HCEC 1CT (cell line): ENCODE measurements at regions not wholly inside any gene's neighbourhood (a gene's known extent, or its start where the extent isn't known, plus 50 kb on each side); places are given as distances from the start of the nearest gene placed in this dataset.
A peak's percentile ranks its signal among the peaks of the same experiment; 100 is the strongest.

ENCODE experiments used
- DNase-seq: peaks from one replicate; pipeline ENCODE4 v3.0.0-alpha.2; 2017

- peak; percentile 46 for DNase-seq
Measured at GRCh38 chr9:20191228-20191840, 402.5 kb upstream of the SLC24A2 start.

GRCh38 chr9:20189871-20190270 is 401.0 kb upstream of the SLC24A2 start:
- no peak for DNase-seq

GRCh38 chr9:20188616-20189369 is 400.0 kb upstream of the SLC24A2 start:
- DNase-seq = no peak

GRCh38 chr9:20187318-20187717 is 398.5 kb upstream of the SLC24A2 start:
- no peak for DNase-seq

- DNase-seq = no peak
Measured at GRCh38 chr9:20186823-20187222, 398.0 kb upstream of the SLC24A2 start.

GRCh38 chr9:20186231-20186630 is 397.4 kb upstream of the SLC24A2 start:
- DNase-seq = no peak

- no peak for DNase-seq
Measured at GRCh38 chr9:20184541-20184940, 395.7 kb upstream of the SLC24A2 start.

- DNase-seq = no peak
Measured at GRCh38 chr9:20178679-20179078, 389.8 kb upstream of the SLC24A2 start.

GRCh38 chr9:20178197-20178596 is 389.4 kb upstream of the SLC24A2 start:
- no peak for DNase-seq

- DNase-seq = no peak
Measured at GRCh38 chr9:20170122-20170521, 381.3 kb upstream of the SLC24A2 start.

GRCh38 chr9:20152151-20152725 is 363.4 kb upstream of the SLC24A2 start:
- DNase-seq = no peak

- DNase-seq = no peak
Measured at GRCh38 chr9:20148416-20148815, 359.6 kb upstream of the SLC24A2 start.

- DNase-seq = peak; percentile 13
Measured at GRCh38 chr9:20144197-20144596, 355.4 kb upstream of the SLC24A2 start.

GRCh38 chr9:20139763-20140290 is 351.0 kb upstream of the SLC24A2 start:
- DNase-seq = no peak

GRCh38 chr9:20138841-20139240 is 350.0 kb upstream of the SLC24A2 start:
- DNase-seq = no peak

GRCh38 chr9:20138116-20138515 is 349.3 kb upstream of the SLC24A2 start:
- DNase-seq = no peak

- DNase-seq = no peak
Measured at GRCh38 chr9:20137425-20137824, 348.6 kb upstream of the SLC24A2 start.

- DNase-seq = no peak
Measured at GRCh38 chr9:20135119-20135697, 346.4 kb upstream of the SLC24A2 start.

- DNase-seq = peak; percentile 7
Measured at GRCh38 chr9:20125727-20126126, 336.9 kb upstream of the SLC24A2 start.

- DNase-seq = no peak
Measured at GRCh38 chr9:20119566-20119965, 330.7 kb upstream of the SLC24A2 start.

GRCh38 chr9:20117986-20118385 is 329.1 kb upstream of the SLC24A2 start:
- no peak for DNase-seq

- DNase-seq = no peak
Measured at GRCh38 chr9:20117482-20117881, 328.6 kb upstream of the SLC24A2 start.

- DNase-seq = no peak
Measured at GRCh38 chr9:20114974-20115373, 326.1 kb upstream of the SLC24A2 start.
